HG03175 (cell line): ENCODE measurements at regions not wholly inside any gene's neighbourhood (a gene's known extent, or its start where the extent isn't known, plus 50 kb on each side); places are given as distances from the start of the nearest gene placed in this dataset.

Experiments
- ATAC-seq: cut with Tn5 transposase; IDR thresholded peaks from one replicate; pipeline ENCODE4 v1.9.1; 2021; ENCODE audit warnings: mild to moderate bottlenecking, moderate library complexity; ENCODE audit not compliant: unreplicated experiment

DNA sequence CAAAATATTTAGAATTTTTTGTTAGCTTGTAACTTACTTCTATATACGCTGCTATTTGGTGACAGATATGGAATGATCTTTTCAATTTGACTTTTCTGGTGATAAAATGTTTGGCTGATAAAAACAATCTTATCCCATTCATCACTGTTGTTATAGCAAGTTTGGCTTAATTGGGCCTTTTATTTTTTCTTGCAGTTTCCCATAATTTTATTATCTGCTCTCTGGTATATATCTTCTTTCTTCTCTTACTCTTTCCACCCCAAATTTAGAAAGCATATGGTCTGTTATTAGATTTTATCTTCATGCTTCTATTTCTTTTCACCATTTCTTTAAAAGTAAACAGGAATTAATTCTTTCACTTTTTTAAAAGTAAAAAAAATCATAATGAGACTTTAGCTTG, 474.4 kb downstream of the TLE1 start:
- no peak for ATAC-seq

GRCh38 chr9:81213456-81213855, 475.9 kb downstream of the TLE1 start:
- ATAC-seq, result no peak

GRCh38 chr9:81211741-81212140, 477.6 kb downstream of the TLE1 start:
- no peak for ATAC-seq

- no peak for ATAC-seq
These were observed 481.7 kb downstream of the TLE1 start for GRCh38 chr9:81207651-81208050.

GRCh38 chr9:81202292-81202691, 487.1 kb downstream of the TLE1 start:
- no peak for ATAC-seq

DNA sequence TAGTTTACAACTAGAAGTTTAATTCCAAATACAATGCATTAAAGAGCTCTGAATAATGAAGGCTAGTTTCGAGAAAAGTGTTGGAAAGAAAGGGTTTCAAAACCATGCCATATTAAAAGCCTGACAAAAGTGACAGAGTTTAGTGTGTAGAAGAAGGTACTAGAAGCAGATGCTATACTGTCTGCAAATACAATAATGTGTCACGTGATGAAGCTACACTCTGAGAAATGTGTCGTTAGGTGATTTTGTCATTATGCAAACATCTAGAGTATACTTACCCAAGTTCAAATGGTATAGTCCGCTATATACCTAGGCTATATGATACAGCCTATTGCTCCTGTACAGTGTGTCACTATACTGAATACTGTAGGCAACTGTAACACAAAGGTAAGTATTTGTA, 494.1 kb downstream of the TLE1 start:
- no peak for ATAC-seq

DNA sequence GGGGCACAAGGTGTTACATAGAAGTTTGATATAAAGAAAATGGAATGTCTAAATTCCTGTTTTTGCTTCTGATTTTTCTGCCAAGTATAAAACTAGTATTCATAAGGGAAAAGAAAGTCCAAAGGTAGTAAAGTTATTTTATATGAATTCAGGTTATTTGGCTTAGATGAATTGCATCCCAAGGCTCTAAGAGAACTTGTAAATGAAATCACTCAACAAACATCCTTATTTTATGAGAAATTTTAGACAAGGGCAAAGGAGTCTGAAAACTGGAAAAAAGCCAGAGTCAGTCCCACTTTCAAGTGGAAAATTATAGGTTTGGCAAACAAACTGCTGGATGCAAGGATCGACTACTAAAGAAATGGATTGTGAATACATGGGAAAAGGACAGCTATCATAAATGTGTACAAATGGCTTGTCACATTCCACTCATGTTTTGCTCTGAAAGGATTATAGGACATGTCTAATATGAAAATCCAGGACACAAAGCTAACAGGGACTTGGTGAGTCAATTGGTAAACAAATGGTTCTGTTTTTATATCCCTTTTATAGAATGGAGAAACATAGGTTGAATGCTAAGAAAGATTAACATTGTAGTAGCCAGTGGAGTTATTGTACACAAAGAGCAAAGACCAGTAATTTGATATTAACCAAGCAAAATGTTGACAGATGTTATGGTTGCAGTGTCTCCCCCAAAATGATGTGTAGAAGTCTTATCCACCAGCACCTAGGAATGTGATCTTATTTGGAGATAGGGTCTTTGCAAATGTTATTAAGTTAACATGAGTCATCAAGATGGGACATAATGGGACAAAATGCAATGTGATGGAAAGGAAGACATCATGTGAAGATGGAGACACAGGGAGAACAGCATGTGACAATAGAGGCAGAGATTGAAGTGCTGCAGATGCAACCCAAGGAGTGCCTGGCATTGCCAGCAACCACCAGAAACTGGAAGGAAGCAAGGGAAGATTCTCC, 495.7 kb downstream of the TLE1 start:
- no peak for ATAC-seq

- no peak for ATAC-seq
These were observed 498.1 kb downstream of the TLE1 start for GRCh38 chr9:81191222-81191621.

GRCh38 chr9:81190659-81191058, 498.7 kb downstream of the TLE1 start:
- no peak for ATAC-seq

GRCh38 chr9:81183761-81184160, 505.6 kb downstream of the TLE1 start:
- no peak for ATAC-seq

GRCh38 chr9:81182431-81182830, 506.9 kb downstream of the TLE1 start:
- ATAC-seq, result no peak

GRCh38 chr9:81174023-81174422, 515.3 kb downstream of the TLE1 start:
- ATAC-seq, result no peak

GRCh38 chr9:81171689-81172088, 517.7 kb downstream of the TLE1 start:
- no peak for ATAC-seq

GRCh38 chr9:81162361-81162760, 527.0 kb downstream of the TLE1 start:
- no peak for ATAC-seq

- no peak for ATAC-seq
These were observed 533.0 kb downstream of the TLE1 start for GRCh38 chr9:81156381-81156780.

GRCh38 chr9:81150016-81150625, 539.2 kb downstream of the TLE1 start:
- ATAC-seq, result no peak

DNA sequence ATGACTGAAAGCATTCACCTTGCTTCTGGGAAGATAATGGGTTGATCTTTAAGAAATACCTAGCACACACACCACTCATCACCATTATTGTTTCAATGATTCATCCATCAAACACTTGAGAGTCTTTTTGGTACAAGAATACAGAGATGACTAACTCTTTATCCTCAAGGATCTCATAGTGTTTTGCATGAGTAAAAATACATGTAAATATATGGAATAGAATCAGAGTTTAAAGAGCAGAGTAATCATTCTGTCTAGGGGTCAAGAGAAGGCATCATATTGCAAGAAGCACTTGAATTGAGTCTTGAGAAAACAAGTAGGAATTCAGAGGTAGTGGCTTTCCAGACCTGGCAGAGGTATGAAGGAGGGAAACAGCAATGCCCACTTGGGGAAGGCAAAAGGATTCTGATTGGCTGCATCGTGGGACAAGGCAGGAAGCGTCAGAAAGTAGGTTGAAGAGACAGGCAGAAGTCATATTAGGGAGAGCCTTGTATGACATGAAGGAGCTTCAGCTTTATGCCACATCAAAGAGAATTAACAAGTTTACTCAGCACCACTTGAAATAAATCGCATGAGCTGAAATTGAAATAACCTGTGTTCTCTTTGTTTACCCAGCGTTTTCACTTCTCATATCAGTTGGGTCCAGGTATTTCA, 542.5 kb downstream of the TLE1 start:
- ATAC-seq, result no peak

GRCh38 chr9:81146241-81146640, 543.1 kb downstream of the TLE1 start:
- no peak for ATAC-seq

DNA sequence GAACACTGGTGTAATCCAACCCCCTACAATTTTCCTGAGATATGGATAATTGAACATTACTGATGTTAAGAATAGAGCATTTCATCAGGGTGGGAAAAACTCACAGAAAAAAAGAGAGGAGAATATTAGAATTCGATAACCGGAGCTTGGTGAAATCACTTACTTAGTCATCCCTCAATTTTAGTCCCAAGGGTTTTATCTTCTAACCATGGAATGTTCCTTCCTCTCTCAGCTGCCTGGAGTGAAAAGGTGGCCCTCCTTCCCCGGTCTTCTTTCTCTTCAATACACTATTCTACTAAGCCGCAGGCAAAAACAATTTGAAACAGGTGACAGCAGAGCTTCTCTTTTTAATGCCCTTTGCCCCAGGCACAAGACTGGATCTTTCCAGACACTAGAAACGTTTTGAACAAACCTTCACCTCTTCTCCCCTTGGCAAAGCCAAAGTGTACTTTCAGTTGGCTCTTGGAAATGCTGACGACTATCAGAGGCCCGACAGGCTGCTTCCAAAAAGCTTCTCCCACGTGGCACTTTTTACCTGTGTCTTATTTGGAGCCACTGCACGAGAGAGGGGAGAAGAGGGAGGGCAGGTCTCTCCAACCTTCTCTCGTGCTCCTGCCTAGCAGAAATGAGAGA, 543.9 kb downstream of the TLE1 start:
- ATAC-seq, result no peak

DNA sequence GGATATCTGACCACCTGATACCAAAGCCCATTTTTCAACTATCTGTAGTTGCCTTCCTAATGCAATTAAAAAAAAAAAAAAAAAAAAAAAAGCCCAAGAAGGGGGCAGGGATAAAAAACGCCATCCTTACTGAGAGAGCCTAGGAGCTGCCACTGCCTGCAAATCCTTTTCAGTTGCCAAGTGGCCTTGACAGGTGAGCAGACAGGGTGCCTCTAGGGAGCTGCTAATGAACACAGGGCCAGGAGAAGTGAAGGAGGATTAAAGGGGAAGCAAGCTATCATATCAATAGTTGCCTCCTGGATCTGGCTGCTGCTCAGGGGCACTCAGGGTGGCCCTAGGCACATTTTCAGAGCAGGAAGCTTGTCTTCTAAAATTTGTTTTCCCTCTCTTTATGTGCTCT, 547.4 kb downstream of the TLE1 start:
- ATAC-seq, result no peak

DNA sequence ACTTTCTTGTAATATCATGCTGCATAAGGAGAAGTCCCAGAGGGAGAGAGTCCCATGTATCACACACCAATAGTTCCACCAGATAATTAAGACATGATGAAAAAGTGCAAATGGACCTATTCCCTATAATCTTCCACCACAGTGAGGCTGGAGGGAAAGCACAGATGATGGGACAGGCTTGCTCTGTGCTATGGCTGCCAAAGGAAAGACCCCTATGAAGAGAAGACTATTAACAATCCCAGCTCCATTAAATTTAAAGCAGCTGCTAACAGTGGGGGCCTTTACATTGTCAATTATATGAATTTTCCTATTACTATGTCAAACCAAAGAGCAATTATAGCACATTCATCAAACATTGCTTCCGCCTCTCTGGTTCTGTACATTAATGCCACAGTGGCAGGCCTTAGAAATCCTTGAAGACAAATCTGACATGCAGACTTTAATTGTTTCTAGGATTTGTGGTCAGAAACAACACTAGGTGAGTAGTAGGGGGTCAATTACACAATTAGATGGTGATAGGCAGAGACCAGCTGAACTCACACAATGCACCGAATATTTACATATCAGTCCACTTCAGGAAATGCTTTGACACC, 551.3 kb downstream of the TLE1 start:
- ATAC-seq, result no peak
